Endothelial cell of umbilical vein (primary cell): ENCODE measurements at regions not wholly inside any gene's neighbourhood (a gene's known extent, or its start where the extent isn't known, plus 50 kb on each side); places are given as distances from the start of the nearest gene placed in this dataset.

Experiments
- BruUV-seq: library from RNA; stranded (reverse); fragments of 400-500 nt; replicated peaks from 2 replicates; lab custom pipeline; 2021; lab: Mats Ljungman, UMichigan
- CTCF ChIA-PET: fragments of 300-600, 350-600 bp; sonication (Branson Sonifier 250); formaldehyde crosslinking; loops from one replicate; lab custom pipeline; 2021; ENCODE audit warnings: antibody characterized with exemption, inconsistent platforms; lab: Charles Lee
- POLR2A ChIA-PET: fragments of 300-600, 350-600 bp; sonication (Branson Sonifier 250); formaldehyde crosslinking; loops from one replicate; lab custom pipeline; 2021; ENCODE audit warnings: antibody characterized with exemption, inconsistent platforms; lab: Charles Lee
- DNase-seq: peaks from one replicate; pipeline ENCODE4 v3.0.0-alpha.2; 2011; ENCODE audit warnings: low read depth, low spot score
- FAIRE-seq: peaks from 2 replicates; lab custom pipeline; 2011; peaks lifted over from hg19 to GRCh38; lab: Jason Lieb, UNC
- H2AFZ ChIP-seq: 2 replicates; pipeline ENCODE4 v1.6.0; 2012; ENCODE audit warnings: low read depth, low read length, control low read depth, inconsistent platforms
- H3K27ac ChIP-seq: 2 replicates; pipeline ENCODE4 v1.5.1; 2011; ENCODE audit warnings: low read depth, mild to moderate bottlenecking, control low read depth, low read length, moderate library complexity; ENCODE audit not compliant: insufficient read depth
- H3K27me3 ChIP-seq, 2 experiments: 2 replicates each; pipeline versions ENCODE4 v1.6.0 to v1.6.1; 2011; ENCODE audit warnings: low read length in 2 of 2, mixed read lengths in 1 of 2; ENCODE audit not compliant: control insufficient read depth in 2 of 2, insufficient read depth in 2 of 2
- H3K36me3 ChIP-seq, 2 experiments: 2 replicates in 1 of 2; 3 replicates in 1 of 2; pipeline ENCODE4 v1.5.1; 2011; ENCODE audit warnings: low read length in 2 of 2, mild to moderate bottlenecking in 1 of 2, moderate library complexity in 1 of 2; ENCODE audit not compliant: control insufficient read depth in 2 of 2, insufficient read depth in 2 of 2; ENCODE audit errors: extremely low read depth in 1 of 2
- H3K4me1 ChIP-seq: 3 replicates; pipeline ENCODE4 v1.5.1; 2011; ENCODE audit warnings: mild to moderate bottlenecking, low read length; ENCODE audit not compliant: control insufficient read depth, insufficient read depth; ENCODE audit errors: extremely low read depth
- H3K4me2 ChIP-seq: 2 replicates; pipeline ENCODE4 v1.6.1; 2011; ENCODE audit warnings: low read length, control low read depth, mixed read lengths; ENCODE audit not compliant: insufficient read depth
- H3K4me3 ChIP-seq, 3 experiments: fragments of 200-600 bp in 1 of 3; sonication (generic), shearing (Covaris generic) in 1 of 3; replicated peaks in 1 of 3; 2 replicates each; pipeline ENCODE4 v1.5.1; 2011 to 2016; ENCODE audit warnings: control low read depth in 3 of 3, low read length in 3 of 3, mild to moderate bottlenecking in 2 of 3, inconsistent platforms in 1 of 3, low read depth in 1 of 3, moderate library complexity in 1 of 3; ENCODE audit not compliant: insufficient read depth in 1 of 3
- H3K79me2 ChIP-seq: 2 replicates; pipeline ENCODE4 v1.6.0; 2012; ENCODE audit warnings: low read length, inconsistent platforms; ENCODE audit not compliant: control insufficient read depth, insufficient read depth
- H3K9ac ChIP-seq: replicated peaks from 2 replicates; pipeline ENCODE3; 2011; ENCODE audit warnings: low read length, control low read depth; ENCODE audit not compliant: insufficient read depth; ENCODE audit errors: extremely low read depth
- H3K9me1 ChIP-seq: replicated peaks from 3 replicates; pipeline ENCODE4 v1.6.0; 2011; ENCODE audit warnings: mild to moderate bottlenecking, low read length; ENCODE audit not compliant: control insufficient read depth, insufficient read depth; ENCODE audit errors: extremely low read depth
- H3K9me3 ChIP-seq: replicated peaks from 2 replicates; pipeline ENCODE4 v1.5.1; 2012; ENCODE audit warnings: low read length, inconsistent platforms; ENCODE audit not compliant: control insufficient read depth, insufficient read depth
- H4K20me1 ChIP-seq: replicated peaks from 2 replicates; pipeline ENCODE3; 2011; ENCODE audit warnings: mild to moderate bottlenecking, low read length; ENCODE audit not compliant: control insufficient read depth, insufficient read depth; ENCODE audit errors: extremely low read depth
- CTCF ChIP-seq, 2 donors: IDR thresholded peaks; 1 replicate in 1 of 2; 2 replicates in 1 of 2; pipeline ENCODE4 v1.5.1; 2011; ENCODE audit warnings: low read length in 2 of 2, mild to moderate bottlenecking in 2 of 2, moderate library complexity in 2 of 2, control low read depth in 1 of 2, inconsistent platforms in 1 of 2, low read depth in 1 of 2; ENCODE audit not compliant: insufficient read depth in 1 of 2; ENCODE audit errors: extremely low read depth in 1 of 2
- EZH2 ChIP-seq: IDR thresholded peaks from 2 replicates; pipeline ENCODE4 v1.6.1; 2012; ENCODE audit warnings: borderline replicate concordance, low read depth, mild to moderate bottlenecking, moderate library complexity, low read length, inconsistent platforms; ENCODE audit not compliant: severe bottlenecking
- FOS ChIP-seq: IDR thresholded peaks from 2 replicates; pipeline ENCODE4 v1.6.1; 2011; ENCODE audit warnings: mild to moderate bottlenecking, low read length, moderate library complexity, borderline replicate concordance; ENCODE audit not compliant: insufficient read depth
- GATA2 ChIP-seq: IDR thresholded peaks from 2 replicates; pipeline ENCODE4 v1.7.0; 2011; ENCODE audit warnings: low read depth, mild to moderate bottlenecking, moderate library complexity, mixed read lengths, low read length; ENCODE audit not compliant: insufficient read length, insufficient read depth
- JUN ChIP-seq: IDR thresholded peaks from 2 replicates; pipeline ENCODE4 v1.6.1; 2011; ENCODE audit warnings: borderline replicate concordance, low read depth; ENCODE audit not compliant: insufficient read length, insufficient read depth
- MAX ChIP-seq: IDR thresholded peaks from 2 replicates; pipeline ENCODE4 v1.6.1; 2011; ENCODE audit not compliant: insufficient read depth, insufficient read length
- MYC ChIP-seq: IDR thresholded peaks from one replicate; pipeline ENCODE4 v1.6.1; 2011; ENCODE audit warnings: mild to moderate bottlenecking, low read depth, low read length
- POLR2A ChIP-seq: IDR thresholded peaks from 2 replicates; pipeline ENCODE4 v1.6.1; 2012; ENCODE audit warnings: low read depth, mild to moderate bottlenecking, control low read depth, low read length
- POLR2AphosphoS5 ChIP-seq: IDR thresholded peaks from 2 replicates; pipeline ENCODE4 v1.6.1; 2012; ENCODE audit warnings: low read depth, mild to moderate bottlenecking, control low read depth, low read length, moderate library complexity; ENCODE audit not compliant: insufficient read depth
- dilution Hi-C: fragments of 300-500 bp; cut with MboI; formaldehyde crosslinking; loops from one replicate; pipeline ENCODE4 v1.15.0; 2019; ENCODE audit warnings: low sequenced_read_pairs; ENCODE audit not compliant: extremely low pct_ligation_motif_present
- intact Hi-C: fragments of 100-400 bp; cut with micrococcal nuclease; formaldehyde crosslinking; loops from one replicate; pipeline ENCODE4 v1.10.0; 2022

GRCh38 chr3:88703501-88704059 lies 403.8 kb upstream of the EPHA3 start:
- H3K9me3 ChIP-seq, result no peaks in the 10 kb centered on the region
- ChIA-PET POLR2A (no interaction called here), CTCF (no interaction called here)
- dilution Hi-C loops (no loop called here), intact Hi-C loops (no loop called here)
- DNase-seq (no peak), FAIRE-seq (no peak)
- TF ChIP-seq CTCF (IDR thresholded peaks at IDR 0.05; ENCODE audit: extremely low read depth in 1 of 2, insufficient read depth in 1 of 2, low read depth in 1 of 2, low read length in 2 of 2) (no peak), EZH2 (no peak), POLR2AphosphoS5 (no peak), MAX (no peak), POLR2A (no peak), FOS (no peak), MYC (no peak), GATA2 (no peak), JUN (no peak)
- no peaks in the 10 kb centered on the region for H4K20me1 ChIP-seq
- H3K9ac ChIP-seq, result no peak overlapping the region
- H3K9me1 ChIP-seq, result no peaks in the 10 kb centered on the region
- no peak overlapping the region for H3K27ac ChIP-seq
- no peaks in the 10 kb centered on the region for H3K4me1 ChIP-seq
- no peak overlapping the region for H3K4me3 ChIP-seq
- no peaks in the 10 kb centered on the region for H3K27me3 ChIP-seq
- H2AFZ ChIP-seq, result no peak overlapping the region
- H3K4me2 ChIP-seq, result no peak overlapping the region
- H3K79me2 ChIP-seq, result no peaks in the 10 kb centered on the region
- no TSS peak for BruUV-seq
- no peaks in the 10 kb centered on the region for H3K36me3 ChIP-seq
